GM13976 (cell line): ENCODE measurements at regions not wholly inside any gene's neighbourhood (a gene's known extent, or its start where the extent isn't known, plus 50 kb on each side); places are given as distances from the start of the nearest gene placed in this dataset.

Experiments
- DNase-seq: peaks from one replicate; pipeline ENCODE4 v3.0.0; 2012; ENCODE audit warnings: low spot score
- CTCF ChIP-seq: IDR thresholded peaks from 2 replicates; pipeline ENCODE4 v1.5.1; 2012; ENCODE audit warnings: borderline replicate concordance, mild to moderate bottlenecking; ENCODE audit not compliant: insufficient read depth; ENCODE audit errors: extremely low read depth, missing control alignments, control extremely low read depth
- in situ Hi-C: fragments of 300-500 bp; cut with MboI; formaldehyde crosslinking; loops from one replicate; pipeline ENCODE4 v1.12.0; 2022; ENCODE audit warnings: low sequenced_read_pairs, mixed read lengths, inconsistent platforms; ENCODE audit not compliant: unreplicated experiment

DNA sequence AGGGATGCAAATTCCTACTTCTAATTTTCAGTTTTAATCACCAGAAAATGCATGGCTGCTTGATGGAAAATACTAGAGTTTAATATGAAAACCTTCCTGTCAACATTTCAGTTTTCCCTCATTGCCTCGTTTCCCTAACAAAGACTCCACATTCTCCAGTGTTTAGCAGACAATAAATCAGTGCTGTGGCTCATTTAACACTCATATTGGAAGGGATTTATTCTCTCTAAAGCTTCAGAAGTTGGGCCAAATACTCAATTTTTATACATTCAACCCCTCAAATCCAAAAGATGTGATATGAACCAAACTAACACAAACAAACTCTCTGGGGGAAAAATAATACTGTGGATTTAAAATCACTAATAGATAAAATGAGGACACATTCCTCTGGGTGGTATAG is 482.5 kb downstream of the FLRT2 start:
- in situ Hi-C loops = no loop called here
- TF ChIP-seq CTCF = no peak
- DNase-seq = no peak

DNA sequence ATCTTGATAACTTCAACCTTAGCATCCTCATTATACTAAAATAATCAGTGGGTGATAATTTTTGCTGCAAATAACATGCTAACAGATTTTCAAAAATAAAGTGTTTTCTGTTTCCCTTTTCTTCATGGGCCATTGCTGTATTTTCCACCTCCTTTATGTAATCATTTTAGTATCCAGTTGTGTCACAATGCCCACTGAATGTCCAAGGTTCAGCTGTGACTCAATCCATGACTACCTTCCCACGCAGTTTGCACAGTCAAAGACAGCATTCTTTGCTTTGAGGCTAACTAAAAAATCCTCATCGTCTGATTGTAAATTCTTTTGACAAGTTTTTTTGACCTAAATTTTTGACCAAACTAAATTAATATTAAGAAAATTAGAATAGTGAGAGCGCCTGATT is 474.1 kb downstream of the FLRT2 start:
- TF ChIP-seq CTCF = no peak
- DNase-seq = no peak
- in situ Hi-C loops = no loop called here

GRCh38 chr14:85996551-85996950 is 466.6 kb downstream of the FLRT2 start:
- no peak for TF ChIP-seq CTCF
- DNase-seq = no peak
- in situ Hi-C loops = no loop called here

DNA sequence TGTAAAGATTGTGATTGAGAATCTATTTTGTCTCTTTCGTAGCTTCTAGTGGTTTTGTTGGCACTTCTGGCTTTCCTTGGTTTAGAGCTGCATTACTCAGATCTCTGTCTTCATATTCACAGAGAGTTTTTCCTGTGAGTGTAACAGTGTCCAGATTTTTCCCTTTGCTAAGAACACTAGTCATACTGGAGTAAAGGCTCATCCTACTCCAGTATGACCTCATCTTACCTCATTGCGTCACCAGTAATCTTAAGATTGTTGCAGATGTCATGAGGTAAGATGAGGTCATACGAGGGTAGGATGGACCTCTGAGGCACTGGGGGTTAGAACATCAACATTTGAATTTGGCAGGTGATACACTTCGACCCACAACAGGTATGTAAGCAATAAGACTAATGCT is 461.2 kb downstream of the FLRT2 start:
- DNase-seq = no peak
- TF ChIP-seq CTCF = no peak
- in situ Hi-C loops = no loop called here

DNA sequence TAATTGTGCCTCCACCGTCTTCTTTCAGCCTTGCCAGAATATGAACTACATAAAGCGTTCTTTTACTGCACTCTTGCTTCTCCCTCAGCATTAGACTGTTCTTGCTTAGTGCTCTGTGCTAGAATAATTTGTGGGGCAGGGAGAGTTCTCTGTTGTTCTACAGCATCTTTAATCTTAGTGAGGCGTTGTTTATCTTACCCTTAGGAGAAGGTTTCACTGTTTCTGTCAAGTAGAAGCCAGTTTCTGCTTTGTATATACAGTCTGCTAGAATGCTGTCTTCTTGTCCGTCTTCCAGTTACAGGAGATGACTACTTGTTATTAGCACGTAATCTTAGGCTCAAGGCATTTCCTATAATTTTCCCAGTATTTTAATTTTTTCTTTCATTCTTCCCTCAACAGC is 458.0 kb downstream of the FLRT2 start:
- no peak for DNase-seq
- no peak for TF ChIP-seq CTCF
- in situ Hi-C loops = no loop called here

GRCh38 chr14:85987292-85987691 is 457.3 kb downstream of the FLRT2 start:
- in situ Hi-C loops = no loop called here
- DNase-seq = no peak
- TF ChIP-seq CTCF = no peak
